ENCODE measurements at regions not wholly inside any gene's neighbourhood (a gene's known extent, or its start where the extent isn't known, plus 50 kb on each side); places are given as distances from the start of the nearest gene placed in this dataset.

DNA sequence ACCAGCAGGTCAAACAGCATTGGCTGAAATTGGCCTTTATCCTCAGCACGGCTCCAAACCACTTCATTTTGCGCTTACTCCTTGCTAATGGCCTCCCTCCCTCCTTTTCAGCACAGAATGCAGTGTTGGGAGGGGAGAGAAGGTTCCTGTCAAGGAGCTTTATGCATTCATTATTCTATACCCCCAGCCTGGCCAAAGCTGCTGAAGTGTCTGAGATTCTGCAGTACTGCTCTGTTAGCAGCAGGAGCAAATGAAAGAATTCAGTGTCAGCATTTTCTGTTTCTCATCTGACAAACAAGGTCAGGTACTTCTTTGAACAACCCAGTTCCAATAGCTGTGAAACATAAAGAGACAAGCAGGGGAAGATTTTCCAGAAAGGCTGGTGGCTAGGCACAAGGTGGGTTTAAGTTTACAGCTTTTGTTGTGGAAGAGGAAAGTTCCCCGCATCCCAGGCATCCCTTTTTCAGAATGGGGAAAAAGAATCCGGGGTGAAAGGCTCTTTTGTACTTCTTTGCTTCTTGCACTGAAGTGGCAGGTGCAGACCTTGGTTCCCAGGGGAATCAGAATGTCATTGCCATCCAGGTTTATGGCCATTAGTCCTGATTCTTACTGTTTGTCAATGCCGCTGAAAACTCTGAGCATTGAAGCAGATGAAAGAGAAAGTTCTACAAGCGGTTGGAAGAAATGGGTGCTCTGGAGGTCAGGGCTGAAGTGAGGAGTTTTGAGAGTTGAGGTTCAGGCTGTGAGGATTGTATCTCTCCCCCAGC is 109.3 kb upstream of the APC start:
- DNase-seq = no peak

DNA sequence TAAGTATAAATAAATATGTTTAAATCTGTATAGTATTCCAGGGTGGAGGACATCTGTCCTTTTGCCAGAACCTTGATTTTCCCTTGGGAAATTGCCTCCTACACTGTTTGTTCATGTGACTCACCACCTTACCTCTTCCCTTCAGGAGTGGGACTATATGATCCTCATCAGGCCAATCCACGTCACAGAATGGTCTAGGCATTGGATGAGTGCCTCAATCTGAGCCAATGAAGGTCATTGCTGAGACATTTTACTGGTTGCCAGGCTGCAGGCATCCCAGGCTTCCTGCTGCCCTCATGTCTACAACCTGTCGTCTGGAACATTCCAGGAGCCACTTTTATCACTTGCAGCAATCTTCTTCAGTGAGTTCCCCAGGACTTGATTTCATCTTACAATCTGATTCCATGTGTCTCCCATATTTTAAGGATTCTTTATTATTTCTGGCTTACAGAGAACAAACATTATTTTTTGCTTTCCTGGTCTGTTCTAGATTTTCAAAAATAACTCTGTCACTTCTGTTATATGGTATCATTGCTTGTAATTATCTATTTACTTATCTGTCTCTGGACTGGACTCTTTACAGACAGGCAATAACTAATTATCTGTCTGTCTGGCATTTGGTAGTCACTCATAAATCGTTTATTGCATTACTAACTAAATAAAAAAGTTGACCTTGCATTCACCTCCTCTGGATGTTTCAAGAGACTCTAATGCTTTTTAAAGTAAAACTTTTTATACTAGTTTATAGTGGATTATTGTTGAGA is 107.3 kb upstream of the APC start:
- no peak for DNase-seq

DNA sequence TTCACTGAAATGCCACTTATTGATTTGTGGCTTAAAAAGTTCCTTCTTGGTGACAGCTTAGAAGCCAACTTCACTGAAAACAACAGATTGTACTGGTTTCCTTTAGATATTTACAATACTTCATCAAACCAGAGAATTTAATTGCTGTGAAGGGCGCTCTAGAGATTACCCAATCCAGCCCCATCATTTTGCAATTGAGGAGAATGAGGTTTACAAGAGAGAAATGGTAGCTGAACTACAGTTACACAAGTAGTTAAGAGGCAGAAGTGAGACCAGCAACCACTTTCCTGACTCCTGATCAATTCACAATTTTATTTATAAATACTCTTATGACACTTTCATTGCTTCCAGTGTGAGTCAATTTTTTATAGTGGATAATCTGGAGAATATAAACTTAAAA is 103.5 kb upstream of the APC start:
- DNase-seq = no peak

DNA sequence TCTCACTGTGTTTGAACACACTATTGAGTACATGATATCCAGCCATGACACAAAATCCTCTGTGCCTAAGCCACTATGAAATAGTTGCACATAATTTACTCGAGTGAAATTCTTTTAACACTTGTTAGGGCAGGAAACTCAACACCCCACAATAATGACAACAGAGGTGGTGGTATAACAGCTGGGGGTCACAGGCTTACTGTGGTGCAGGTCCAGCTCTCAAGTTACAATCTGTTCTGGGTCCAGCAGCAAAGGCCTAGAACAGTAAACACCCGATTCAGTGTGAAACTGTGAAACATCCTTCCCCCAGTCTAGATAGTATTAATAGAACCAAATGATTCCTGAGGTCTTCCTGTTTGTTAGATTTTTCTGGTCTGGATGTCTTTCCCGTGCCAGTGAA is 102.9 kb upstream of the APC start:
- DNase-seq = no peak

DNA sequence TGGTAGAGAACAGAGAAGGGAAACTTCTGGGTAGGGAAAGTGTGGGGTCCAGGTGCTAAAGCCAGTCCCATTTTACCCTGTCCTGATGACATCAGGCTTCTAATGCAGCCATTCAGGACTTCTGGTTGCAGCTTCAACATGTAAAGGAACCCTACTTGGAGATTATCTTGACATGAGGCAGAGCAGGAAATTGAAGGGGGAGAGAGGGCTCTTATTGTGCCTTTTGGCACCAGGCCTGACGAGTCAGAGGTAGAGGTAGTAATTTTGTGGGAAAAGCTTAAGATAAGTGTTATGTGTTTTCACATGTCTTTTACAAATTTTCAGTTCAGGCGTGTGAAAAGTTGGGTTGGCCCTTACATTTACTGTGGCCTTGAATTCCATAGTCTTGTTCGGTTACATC is 102.4 kb upstream of the APC start:
- no peak for DNase-seq

DNA sequence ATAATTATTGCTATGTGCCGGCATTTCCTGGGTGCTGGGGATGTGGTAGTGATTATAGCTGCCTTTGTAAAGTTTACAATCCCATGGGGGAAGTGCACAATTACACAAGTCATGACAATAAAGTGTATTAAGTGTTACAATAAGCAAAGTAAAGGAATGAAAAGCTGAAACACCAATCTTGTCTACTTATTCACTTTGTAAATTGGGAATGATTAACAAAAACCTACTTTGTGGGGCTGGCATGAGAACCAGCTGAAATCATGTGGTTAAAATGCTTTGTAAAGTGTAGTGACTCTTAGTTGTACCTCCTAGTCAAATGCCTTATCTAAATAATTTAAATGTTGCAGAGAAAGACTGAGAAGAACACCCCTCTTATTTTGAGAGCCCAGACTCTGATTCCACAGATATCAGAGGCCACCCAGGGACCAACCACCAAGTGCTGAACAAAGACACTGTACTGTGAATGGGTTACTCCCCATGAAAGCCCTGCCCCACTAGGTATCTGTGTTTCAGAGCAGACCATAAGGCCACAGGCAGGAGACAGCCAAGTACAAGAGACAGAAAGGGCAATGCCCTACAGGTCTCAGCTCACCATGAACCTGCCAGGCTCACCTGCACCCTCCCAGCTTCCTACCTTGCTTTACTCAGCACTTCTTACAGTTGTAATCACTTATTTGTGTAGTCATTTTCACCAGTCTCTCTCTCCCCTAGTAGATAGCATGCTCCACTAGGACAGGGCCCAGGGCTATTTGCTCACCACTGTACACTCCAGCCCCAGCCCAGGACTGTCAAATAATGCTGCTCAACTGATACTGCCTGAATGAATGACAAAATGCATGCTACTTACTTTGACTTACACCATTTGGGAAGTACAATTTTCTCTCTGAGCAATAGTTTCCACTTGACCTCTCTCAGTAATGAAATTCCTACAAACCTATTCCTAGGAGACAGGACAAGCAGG is 101.6 kb upstream of the APC start:
- DNase-seq = no peak

DNA sequence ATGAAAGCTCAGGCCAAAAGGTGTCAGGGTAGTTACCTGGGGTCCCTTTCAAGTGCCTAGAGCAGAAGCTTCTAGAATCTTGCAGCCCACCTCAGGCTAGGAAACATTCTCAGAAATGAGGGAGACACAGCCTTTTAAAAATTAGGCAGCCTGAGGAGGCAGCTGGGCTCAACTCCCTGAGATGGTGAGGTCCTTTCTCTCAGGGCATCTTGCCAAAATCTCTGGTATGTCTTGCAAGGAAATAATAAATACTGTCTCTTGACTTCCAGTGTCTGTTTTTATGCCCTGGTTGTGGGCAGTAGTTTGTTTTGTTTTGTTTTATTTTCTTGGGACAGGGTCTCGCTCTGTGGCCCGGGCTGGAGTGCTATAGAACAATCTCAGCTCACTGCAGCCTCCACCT is 100.9 kb upstream of the APC start:
- DNase-seq = no peak

DNA sequence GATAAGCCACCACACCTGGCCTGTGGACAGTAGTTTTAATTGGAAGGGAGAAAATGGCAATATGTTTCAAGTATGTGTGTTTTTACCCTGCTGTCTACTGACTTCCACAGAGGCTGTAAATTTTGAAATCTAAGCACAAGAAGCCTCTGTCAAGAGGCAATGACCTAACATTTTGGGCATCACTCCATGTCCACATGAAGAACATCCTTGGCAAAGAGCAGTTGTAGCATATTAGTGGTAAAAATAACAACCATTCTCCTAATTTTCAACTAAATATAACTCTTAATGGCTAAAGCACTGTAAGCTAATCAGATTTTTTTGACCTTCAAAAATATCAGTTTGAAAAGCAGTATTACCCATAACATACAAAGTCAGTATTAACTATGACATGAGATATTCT is 100.3 kb upstream of the APC start:
- no peak for DNase-seq

DNA sequence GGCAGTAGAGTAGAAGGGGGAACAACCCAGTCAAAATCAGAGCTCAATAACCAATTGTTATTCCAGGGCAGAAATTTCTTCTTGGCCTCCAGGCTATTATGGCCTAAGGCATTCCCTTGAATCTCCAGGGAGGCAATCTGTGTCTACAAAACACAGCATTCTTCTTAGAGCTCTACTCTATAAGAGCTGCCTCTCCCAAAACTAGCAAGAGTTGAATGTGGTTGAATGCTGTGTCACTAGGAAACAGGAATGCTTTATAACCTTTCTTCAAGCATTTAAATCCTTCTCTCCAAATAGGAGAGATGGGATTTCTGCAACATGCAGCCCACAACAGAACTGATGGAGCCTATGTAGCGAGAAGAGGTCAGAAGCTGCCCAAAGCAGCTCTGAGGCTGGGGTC is 97.1 kb upstream of the APC start:
- DNase-seq = no peak

DNA sequence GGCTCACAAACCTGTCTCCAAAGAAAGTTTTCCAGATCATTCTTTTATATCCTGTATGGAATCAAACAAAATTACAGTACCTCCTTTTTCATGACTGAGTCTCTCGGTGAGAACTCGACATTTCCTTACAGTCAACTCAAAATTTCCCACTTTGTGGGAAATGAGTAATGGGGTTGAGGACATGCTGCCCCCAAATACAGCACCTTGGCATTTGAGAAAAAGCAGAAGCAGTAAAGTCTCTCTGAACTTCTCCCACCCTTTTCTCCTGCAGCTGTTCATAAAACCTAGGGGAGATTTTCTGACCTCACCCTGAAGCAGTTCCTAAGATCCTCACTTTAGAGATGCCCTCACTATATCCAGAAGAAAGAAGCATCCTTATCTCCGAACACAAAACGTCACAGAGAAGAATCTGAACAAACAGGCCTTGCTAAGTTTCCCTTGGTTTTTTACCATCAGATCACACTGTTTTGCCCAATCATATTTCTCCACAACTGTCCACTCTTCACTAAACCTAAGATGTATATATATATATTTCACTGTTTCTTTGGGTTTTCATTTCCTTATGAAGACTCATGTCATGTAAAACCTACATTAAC is 96.1 kb upstream of the APC start:
- no peak for DNase-seq

DNA sequence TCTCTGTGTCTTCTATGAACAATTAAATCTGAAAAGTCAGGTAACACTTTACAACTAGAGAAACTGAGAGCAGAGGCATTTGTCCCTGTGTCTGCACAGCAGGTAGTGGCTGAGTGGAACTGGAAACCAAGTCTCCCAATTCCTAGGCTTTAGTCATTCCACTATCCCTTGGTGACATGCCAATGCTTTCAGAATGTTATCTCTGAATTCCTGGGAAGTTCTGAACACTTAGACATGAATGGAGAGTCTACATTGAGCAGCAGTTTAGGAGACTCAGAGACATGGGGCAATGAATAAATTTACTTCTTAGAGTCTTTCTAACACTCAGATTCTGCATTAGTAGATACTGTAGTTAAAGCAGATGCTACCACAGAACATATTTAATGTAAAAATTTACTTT is 94.8 kb upstream of the APC start:
- DNase-seq = no peak

DNA sequence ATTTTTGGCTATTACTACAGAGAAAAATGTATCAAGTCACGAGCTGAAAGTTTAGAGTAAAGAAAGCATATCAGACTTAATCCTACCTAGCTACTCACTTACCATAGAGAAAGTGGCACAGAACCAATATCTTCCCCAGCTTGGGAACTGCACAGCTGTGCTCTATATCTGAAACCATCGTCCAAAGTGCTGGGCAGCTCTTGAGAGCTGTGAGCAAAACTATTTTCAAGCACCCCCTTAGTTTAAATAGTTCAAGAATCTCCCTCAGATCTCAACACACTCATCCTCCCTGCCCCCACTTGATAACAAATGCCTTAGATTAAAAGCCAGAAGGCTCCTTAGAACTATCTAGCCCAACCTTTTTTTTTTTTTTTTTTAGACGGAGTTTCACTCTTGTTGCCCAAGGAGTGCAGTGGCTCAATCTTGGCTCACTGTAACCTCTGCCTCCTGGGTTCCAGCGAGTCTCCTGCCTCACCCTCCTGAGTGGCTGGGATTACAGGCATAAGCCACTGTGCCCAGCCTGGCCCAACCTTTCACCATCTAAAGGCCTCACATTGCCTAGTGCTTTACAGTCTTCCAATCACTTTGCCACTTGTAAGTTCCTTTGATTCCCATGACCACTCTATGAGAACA is 94.2 kb upstream of the APC start:
- no peak for DNase-seq

DNA sequence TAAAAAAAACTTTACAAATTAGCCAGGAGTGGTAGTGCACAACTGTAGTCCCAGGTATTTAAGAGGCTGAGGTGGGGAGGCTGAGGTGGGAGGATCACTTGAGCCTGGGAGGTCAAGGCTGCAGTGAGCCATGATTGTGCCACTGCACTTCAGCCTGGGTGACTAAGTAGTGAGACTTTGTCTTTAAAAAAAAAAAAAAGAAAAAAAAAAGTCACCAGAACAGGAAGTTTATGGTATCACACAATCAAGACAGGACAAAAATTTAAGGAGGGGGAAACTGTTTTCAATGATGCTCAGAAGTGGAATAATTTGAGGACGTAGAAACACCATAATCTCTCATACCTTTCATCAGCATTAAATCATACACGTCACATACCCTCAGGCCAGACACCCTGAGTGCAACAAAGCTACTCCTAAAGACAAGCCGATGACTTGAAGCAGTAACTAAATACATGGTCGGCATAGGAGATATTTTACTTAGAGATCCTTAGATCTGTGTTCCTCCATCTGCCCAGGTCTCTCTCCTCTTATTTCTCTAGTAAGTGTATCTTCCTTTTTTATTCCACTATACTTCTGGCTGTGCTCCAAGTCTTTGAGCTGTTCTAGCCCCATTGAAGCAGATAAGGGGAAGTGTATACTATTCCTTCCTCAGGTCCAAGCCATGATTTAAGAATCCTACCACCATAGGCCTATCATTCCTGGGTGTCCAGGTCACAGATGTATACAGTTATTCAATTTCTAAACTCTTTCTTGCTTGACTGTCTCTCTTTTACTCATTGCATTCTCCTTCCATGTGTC is 91.3 kb upstream of the APC start:
- DNase-seq = no peak

DNA sequence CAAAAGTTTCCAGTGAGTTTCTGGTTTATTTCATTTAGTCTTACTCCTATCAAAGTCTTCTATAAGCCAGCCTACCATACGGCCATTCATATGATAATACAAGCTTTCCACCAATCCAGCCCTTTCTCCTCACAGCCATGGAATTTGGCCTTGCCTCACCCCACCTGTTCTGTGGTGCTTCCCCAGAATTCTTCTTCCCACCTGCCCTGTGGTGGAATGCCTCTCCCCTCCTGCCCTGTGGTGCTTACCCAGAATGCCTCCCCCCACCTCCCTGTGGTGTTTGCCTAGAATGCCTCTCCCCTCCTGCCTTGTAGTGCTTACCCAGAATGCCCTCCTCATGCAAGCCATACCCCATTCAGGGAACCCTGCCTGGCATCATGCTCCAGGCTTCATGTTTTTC is 90.3 kb upstream of the APC start:
- DNase-seq = no peak

DNA sequence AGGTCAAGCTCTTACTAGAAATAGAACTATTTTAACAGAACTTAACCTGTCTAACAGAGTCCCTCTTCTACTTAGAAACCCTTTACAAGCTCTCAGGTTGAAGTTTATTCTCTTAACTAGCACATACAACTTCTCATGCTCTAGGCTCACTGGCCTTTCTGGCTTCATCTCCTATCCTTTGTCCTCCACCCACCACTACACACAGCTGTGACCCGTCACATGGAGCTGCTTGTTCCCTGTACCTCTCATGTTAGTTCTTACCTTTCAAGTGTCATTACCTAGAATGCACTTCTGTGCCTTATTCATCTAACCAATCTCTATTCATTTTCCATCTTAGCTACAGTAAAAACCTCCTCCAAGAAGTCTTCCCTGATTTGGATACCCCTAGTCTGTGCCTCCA is 89.4 kb upstream of the APC start:
- DNase-seq = no peak

DNA sequence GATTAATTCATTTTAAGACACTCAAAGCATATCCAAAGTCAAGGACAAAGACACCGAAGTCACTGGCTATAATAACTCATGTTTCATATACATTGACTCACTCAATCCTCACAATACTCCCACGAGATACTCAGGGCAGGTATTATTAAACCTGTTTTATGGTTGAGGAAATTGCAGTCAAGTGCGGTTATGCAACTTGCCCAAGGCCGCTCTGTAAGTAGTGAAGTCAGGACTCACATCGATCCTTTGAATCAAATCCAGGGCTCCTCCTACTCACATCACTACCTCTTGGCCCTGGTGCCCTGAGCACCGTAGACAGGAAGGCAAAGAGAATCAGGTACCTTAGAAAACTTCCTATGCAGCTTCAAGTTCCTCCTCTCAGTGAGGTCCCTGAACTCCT is 87.8 kb upstream of the APC start:
- no peak for DNase-seq

DNA sequence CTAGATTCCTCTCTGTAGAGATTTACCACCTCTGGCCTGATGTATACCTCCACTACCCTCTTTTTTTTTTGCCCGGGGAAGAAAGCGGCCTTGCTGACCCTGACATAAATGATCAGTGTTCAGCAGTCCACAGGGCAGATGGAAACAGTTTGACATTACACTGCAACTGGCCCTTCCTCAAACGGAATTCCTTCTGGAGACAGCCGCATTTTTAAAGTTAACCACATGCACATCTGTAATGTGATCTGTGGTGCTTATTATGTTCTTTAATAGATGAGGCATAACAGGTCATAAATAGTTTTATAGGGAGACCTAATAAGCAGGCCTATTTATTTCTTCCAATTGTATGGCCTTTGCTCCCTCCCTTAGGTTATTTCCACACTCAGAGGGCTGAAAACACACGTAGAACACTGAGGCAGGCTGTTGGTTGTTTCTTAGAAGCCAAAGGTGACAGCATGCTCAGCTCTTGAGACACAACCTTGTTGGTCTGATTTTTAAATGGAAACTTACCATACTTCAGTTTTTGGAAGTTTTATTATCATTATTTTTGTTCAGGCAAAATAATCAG is 84.0 kb upstream of the APC start:
- no peak for DNase-seq

DNA sequence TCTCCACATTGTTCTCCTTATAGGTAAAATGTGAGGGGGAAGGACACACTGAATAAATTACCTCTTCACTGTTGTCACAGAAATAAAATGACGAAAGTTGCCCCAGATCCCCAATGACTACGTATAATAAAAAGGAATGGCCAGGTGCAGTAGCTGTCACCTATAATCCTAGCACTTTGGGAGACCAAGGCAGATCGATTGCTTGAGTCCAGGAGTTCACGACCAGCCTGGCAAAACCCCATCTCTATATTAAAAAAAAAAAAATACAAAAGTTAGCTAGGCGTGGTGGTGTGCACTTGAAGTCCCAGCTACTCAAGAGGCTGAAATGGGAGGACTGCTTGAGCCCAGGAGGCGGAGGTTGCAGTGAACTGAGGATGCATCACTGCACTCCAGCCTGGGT is 82.2 kb upstream of the APC start:
- no peak for DNase-seq

DNA sequence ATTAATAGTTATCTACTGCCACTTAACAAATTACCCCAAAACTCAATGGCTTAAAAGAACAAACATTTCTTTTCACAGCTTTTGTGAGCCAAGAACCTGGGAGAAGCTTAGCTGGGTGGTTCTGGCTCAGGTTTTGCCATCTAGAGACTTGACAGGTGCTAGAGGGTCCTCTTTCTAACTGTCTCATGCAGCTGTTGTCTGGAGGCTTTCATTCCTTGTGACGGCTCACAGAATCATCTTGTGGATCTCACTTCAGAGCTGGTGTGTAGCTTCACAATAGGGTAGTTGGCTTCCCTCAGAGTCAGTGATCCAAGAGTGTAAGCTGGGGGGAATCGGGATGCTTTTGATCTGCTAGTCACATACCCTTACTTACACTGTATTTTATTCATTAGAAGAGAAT is 81.2 kb upstream of the APC start:
- DNase-seq = no peak

DNA sequence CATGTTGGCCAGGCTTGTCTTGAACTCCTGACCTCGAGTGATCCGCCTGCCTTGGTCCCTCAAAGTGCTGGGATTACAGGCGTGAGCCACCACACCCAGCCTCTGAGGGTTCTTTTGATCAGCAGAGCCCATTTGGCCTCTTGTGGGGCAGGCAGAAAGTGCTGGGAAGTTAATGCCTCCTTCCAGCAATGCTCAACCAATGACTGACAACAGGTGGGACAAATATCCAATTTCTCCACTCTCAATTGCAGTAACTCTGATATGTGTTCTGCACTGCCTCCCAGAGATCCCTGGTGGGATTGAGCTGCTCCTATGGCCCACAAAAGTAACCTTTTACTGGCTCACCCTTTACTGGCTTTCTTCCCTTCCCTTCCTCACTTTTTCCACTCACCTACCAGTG is 79.9 kb upstream of the APC start:
- no peak for DNase-seq

DNA sequence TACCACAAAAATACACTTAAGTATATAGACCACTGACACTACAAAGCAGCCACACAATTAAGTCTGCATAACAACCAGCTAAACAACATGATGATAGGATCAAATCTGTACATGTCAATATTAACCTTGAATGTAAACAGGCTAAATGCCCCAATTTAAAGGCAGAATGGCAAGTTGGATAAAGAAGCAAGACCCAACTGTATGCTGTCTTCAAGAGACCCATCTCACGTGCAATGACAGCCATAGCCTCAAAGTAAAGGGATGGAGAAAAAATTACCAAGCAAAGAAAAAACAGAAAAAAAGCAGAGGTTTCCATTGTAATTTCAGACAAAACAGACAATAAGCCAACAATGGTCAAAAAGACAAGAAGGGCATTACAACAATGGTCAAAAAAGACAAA is 77.3 kb upstream of the APC start:
- DNase-seq = no peak

DNA sequence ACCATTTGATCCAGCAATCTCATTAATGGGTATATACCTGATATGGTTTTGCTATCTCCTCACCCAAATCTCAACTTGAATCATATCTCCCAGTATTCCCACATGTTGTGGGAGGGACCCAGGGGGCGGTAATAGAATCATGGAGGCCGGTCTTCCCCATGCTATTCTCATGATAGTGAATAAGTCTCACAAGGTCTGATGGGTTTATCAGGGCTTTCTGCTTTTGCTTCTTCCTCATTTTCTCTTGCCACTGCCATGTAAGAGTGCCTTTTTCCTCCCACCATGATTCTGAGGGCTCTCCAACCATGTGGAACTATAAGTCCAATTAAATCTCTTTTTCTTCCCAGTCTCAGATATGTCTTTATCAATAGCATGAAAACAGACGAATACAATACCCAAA is 74.5 kb upstream of the APC start:
- no peak for DNase-seq

Data from SW 1271 (cell line).